ENCODE measurements at regions not wholly inside any gene's neighbourhood (a gene's known extent, or its start where the extent isn't known, plus 50 kb on each side); places are given as distances from the start of the nearest gene placed in this dataset.

DNA sequence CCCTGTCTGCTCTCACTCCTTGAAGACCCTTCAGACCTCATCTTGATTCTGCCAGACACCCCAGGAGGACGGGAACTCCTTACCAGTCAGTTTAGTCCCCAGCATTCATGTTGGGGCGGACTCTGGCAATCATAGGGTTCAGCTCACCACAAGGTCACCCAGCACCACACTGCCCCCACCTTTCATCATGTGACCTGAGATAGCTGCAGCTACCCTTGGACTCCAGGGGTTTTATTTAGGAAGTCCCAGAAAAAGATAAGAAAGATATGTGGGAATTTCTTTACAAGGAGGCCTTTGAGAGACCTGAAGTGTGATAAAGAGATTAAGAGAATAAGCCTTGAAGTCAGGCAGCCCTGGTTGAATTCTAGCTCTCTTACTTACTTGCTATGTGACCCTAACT, 59.8 kb upstream of the NLK start:
- Histone ChIP-seq H3K23ac (ENCODE audit: insufficient read length, low read depth, low read length) (no peak overlapping the region), H2AK5ac (ENCODE audit: insufficient read length, low read length) (no peak overlapping the region), H2BK15ac (ENCODE audit: low read depth, low read length) (no peak overlapping the region), H2BK12ac (ENCODE audit: insufficient read length, low read depth, low read length) (no peak overlapping the region), H3K18ac (ENCODE audit: insufficient read length, low read depth, low read length) (no peak overlapping the region), H2AFZ (ENCODE audit: low read length) (no peak overlapping the region), H2BK20ac (ENCODE audit: low read depth, low read length, poor library complexity, severe bottlenecking) (no peak overlapping the region), H3K79me2 (ENCODE audit: insufficient read depth, low read length) (no peaks in the 10 kb centered on the region), H3K14ac (ENCODE audit: insufficient read depth, low read length) (no peak overlapping the region), H4K20me1 (ENCODE audit: control insufficient read depth, insufficient read depth, insufficient read length) (no peaks in the 10 kb centered on the region), H3K4me1 (ENCODE audit: insufficient read depth, low read length) (no peaks in the 10 kb centered on the region), H3K9me3 (ENCODE audit: control insufficient read depth, low read depth, low read length) (no peaks in the 10 kb centered on the region), H4K91ac (ENCODE audit: insufficient read length, low read depth, low read length) (no peak overlapping the region), H3K4ac (ENCODE audit: low read depth, low read length) (no peak overlapping the region), H3T11ph (ENCODE audit: low read length) (no peak overlapping the region), H3K9ac (ENCODE audit: extremely low read depth, insufficient read length, low read length) (no peak overlapping the region), H3K56ac (ENCODE audit: insufficient read length, low read depth, low read length) (no peak overlapping the region), H2BK5ac (ENCODE audit: insufficient read length, low read length) (no peak overlapping the region), H4K5ac (ENCODE audit: insufficient read length, low read depth, low read length) (no peak overlapping the region), H3K27ac (ENCODE audit: insufficient read length, low read depth, low read length) (no peak overlapping the region), H3K27me3 (ENCODE audit: insufficient read depth, low read length) (no peaks in the 10 kb centered on the region), H3K4me2 (ENCODE audit: insufficient read depth, insufficient read length, low read length) (no peak overlapping the region), H4K8ac (replicated peaks; ENCODE audit: insufficient read length, low read depth, low read length) (no peak overlapping the region), H2BK120ac (ENCODE audit: low read depth, low read length, poor library complexity, severe bottlenecking) (no peak overlapping the region), H3K23me2 (ENCODE audit: insufficient read length, low read depth, low read length, poor library complexity, severe bottlenecking) (no peaks in the 10 kb centered on the region), H3K79me1 (ENCODE audit: insufficient read depth, low read depth, low read length, poor library complexity, severe bottlenecking) (no peaks in the 10 kb centered on the region)
- no peak overlapping the region for H3K4me3 Mint-ChIP-seq
- TF ChIP-seq, protein P1, sequence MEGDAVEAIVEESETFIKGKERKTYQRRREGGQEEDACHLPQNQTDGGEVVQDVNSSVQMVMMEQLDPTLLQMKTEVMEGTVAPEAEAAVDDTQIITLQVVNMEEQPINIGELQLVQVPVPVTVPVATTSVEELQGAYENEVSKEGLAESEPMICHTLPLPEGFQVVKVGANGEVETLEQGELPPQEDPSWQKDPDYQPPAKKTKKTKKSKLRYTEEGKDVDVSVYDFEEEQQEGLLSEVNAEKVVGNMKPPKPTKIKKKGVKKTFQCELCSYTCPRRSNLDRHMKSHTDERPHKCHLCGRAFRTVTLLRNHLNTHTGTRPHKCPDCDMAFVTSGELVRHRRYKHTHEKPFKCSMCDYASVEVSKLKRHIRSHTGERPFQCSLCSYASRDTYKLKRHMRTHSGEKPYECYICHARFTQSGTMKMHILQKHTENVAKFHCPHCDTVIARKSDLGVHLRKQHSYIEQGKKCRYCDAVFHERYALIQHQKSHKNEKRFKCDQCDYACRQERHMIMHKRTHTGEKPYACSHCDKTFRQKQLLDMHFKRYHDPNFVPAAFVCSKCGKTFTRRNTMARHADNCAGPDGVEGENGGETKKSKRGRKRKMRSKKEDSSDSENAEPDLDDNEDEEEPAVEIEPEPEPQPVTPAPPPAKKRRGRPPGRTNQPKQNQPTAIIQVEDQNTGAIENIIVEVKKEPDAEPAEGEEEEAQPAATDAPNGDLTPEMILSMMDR (conservative IDR thresholded peaks at IDR 0.05), result no peak
- no peaks in the 10 kb centered on the region for H3K36me3 Mint-ChIP-seq (ENCODE audit: insufficient read depth in 1 of 3, low read depth in 3 of 3)
- no peaks in the 10 kb centered on the region for H3K9me3 Mint-ChIP-seq
- H3K27ac Mint-ChIP-seq, result no peak overlapping the region
- H3K27me3 Mint-ChIP-seq (ENCODE audit: low read depth), result peaks cover 1% of the 10 kb centered on the region
- no CpG with 5 or more reads among the region's 2 CpGs for WGBS (ENCODE audit: extremely low coverage, insufficient read length, low lambda C conversion rate)
- peaks cover 14 to 21% of the 10 kb centered on the region in 2 experiments for H3K4me1 Mint-ChIP-seq
- DNase-seq, result no peak

All from H9 (cell line).